GM10248 (cell line): ENCODE measurements at regions not wholly inside any gene's neighbourhood (a gene's known extent, or its start where the extent isn't known, plus 50 kb on each side); places are given as distances from the start of the nearest gene placed in this dataset.

Experiments
- CTCF ChIA-PET: fragments of 300-600 bp; sonication (Branson Sonifier 250); formaldehyde crosslinking; extraction: SDS; loops from one replicate; lab custom pipeline; 2021; ENCODE audit warnings: antibody characterized with exemption; lab: Yijun Ruan, JAX
- POLR2A ChIA-PET: fragments of 350-650 bp; sonication (Branson Sonifier 250); formaldehyde crosslinking; extraction: SDS; loops from one replicate; lab custom pipeline; 2020; ENCODE audit warnings: antibody characterized with exemption; lab: Yijun Ruan, JAX
- DNase-seq: peaks from one replicate; pipeline ENCODE4 v3.0.0; 2012; ENCODE audit errors: extremely low spot score
- TF ChIP-seq, protein P1 (sequence below): IDR thresholded peaks from 2 replicates; pipeline ENCODE4 v1.5.1; 2012; ENCODE audit warnings: mild to moderate bottlenecking, low read depth; ENCODE audit errors: extremely low read depth, missing control alignments, control extremely low read depth

DNA sequence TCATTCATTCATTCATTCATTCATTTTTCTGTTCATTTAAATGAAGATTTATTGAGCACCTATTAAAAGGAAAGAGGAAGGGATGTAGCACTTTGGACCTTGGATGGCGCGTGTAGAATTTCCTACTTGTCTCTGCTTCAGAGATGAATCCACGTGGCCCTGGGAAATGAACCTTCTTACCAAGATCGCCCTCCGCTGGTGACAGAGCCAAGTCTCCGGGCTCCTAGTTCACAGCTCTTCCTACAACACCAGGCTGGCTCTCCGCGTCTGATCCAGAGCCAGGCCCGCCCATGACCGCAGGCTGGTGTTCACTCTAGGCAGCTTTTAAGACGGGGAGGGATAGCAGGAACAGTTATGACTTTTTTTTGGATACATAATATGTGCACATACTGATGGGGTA lies 70.9 kb upstream of the PIWIL1 start:
- ChIA-PET CTCF (no interaction called here), POLR2A (no interaction called here)
- DNase-seq = no peak
- TF ChIP-seq, protein P1, sequence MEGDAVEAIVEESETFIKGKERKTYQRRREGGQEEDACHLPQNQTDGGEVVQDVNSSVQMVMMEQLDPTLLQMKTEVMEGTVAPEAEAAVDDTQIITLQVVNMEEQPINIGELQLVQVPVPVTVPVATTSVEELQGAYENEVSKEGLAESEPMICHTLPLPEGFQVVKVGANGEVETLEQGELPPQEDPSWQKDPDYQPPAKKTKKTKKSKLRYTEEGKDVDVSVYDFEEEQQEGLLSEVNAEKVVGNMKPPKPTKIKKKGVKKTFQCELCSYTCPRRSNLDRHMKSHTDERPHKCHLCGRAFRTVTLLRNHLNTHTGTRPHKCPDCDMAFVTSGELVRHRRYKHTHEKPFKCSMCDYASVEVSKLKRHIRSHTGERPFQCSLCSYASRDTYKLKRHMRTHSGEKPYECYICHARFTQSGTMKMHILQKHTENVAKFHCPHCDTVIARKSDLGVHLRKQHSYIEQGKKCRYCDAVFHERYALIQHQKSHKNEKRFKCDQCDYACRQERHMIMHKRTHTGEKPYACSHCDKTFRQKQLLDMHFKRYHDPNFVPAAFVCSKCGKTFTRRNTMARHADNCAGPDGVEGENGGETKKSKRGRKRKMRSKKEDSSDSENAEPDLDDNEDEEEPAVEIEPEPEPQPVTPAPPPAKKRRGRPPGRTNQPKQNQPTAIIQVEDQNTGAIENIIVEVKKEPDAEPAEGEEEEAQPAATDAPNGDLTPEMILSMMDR = no peak

DNA sequence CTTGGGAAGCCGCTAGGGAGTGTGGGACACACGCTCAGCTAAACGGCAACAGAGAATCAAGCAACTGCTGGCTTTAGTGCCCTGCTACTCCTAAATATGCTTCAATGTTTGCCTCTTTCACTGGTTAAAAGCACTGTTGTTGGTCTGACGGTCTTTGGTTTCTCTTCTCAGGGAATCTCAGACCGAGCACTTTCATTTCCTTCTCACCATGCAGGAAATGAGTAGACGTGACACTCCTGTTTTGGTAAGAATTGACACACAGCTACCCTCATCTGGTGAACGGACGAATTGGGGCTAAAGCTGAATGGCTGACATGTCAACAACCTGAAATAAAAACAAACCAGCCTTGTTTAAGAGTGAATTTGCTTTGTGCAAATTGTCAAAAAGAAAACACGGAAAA lies 57.5 kb upstream of the PIWIL1 start:
- ChIA-PET CTCF (no interaction called here), POLR2A (no interaction called here)
- no peak for DNase-seq
- TF ChIP-seq, protein P1 = no peak

DNA sequence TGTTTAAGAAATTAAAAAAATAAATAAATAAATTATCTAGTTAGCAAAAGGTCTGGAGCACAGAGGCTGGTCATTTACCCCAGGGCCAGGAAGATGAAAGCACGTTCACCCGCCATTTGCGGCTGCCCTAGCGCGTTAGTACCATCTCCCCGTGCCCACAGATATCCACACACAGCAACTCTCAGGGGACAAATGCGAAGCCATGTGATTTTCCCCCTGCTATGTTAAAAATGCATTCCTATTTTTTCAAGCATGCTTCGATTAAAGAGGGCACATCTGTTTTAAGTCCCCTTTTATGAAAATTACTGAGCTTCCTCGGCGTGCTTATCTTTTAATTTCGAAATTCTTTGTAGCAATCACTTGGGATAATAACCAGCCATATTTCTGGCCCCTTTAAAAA lies 56.9 kb upstream of the PIWIL1 start:
- TF ChIP-seq, protein P1 = no peak
- POLR2A ChIA-PET = no interaction called here
- no peak for DNase-seq
- CTCF ChIA-PET = interaction anchor here (1.2 kb wide), 1 partner anchor 467 kb away, joined by 5 read pairs; no protein-coding TSS in a partner anchor

DNA sequence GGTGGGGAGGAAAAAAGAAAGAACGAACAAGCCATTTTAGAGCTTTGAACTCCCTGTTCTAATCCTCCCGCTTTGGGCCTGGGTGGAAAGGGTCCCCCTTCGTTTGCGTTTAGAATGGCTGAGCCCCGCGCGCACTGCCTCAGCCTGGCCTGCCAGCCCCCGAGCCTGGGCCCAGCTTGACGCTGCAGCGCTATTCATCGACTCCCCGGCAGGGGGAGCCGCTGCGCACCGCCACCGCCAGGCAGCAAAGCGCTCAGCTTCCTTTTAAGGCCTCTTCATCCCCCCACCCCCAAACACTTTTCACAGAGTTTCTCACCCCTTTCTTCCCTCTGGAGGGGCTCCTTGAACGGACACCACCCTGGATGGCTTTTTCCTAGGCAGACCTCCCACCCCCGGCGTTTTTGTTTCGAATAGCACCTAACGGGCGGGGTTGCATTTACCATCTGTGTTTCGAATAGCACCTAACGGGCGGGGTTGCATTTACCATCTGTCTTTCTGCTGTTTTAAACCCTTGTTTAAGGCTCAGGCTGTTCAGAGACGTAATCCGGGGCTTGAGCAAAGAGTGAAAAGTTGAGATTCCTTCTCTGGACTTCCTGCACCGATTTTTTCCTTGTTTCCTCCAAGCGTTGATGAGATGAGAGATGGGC lies 56.4 kb upstream of the PIWIL1 start:
- DNase-seq = peak; percentile 18
- TF ChIP-seq, protein P1 = peak; percentile 48
- POLR2A ChIA-PET = no interaction called here
- CTCF ChIA-PET = interaction anchor here (1.2 kb wide), 1 partner anchor 466 kb away, joined by 5 read pairs; no protein-coding TSS in a partner anchor

DNA sequence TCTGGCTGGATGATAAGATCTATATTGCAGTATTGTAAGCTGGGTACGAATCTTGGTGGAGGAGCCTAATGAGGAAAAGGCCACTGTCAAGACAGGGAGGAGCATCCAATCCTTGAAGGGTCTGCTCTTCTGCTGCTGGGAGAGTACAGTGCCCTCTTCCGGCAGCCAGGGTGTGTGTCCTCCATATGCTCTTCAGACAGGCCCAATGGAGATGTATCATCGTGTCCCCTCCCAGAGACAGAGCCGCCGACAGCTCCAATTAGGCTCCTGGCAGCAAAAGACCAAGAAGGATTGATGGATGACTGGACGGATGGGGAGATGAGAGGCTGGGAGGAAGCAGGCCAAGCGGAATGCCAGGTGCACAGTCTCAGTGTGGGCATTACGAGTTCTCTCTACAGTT lies 51.6 kb upstream of the PIWIL1 start:
- TF ChIP-seq, protein P1 = no peak
- DNase-seq = no peak
- POLR2A ChIA-PET = no interaction called here
- CTCF ChIA-PET = no interaction called here

DNA sequence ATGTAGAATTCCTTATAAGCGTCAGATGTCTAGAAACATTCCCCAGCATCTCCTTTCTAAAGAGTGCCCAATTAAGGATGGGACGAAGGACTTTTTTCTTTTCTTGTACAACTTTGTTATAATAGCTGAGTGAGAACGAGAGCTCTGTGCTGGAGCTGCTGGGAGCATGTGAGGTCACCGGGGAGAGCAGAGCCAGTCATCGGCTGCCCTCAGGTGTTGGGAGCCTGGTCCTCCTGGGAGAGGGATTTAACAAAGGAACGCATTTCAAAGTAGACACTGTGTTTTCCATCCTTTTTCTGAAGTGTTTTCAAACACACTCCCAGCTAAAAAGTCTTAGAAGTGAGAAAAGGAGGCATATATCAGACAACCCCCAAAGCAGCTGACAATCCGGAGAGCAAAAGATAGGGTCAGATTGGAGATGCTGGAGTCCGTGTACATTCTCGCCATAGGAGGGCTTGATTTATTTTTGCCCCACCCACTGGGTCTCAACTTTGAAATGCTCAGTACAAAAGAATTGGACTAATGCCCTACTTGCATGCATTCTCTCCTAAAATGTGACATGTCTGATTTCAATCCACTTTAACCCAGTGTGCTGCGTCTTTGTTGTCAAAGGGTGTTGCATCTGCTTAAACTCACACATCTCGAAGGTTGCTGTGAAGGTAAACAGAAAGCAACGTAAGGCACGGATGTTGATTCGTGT lies 50.8 kb upstream of the PIWIL1 start:
- DNase-seq = no peak
- ChIA-PET POLR2A (no interaction called here), CTCF (no interaction called here)
- TF ChIP-seq, protein P1 = no peak
